ENCODE measurements at regions not wholly inside any gene's neighbourhood (a gene's known extent, or its start where the extent isn't known, plus 50 kb on each side); places are given as distances from the start of the nearest gene placed in this dataset.

GRCh38 chr13:64626105-64626504 lies 2604.0 kb downstream of the PCDH9 start:
- POLR2A ChIA-PET = no interaction called here
- H3K4me3 Mint-ChIP-seq = no peak overlapping the region

GRCh38 chr13:64617231-64617630 lies 2612.9 kb downstream of the PCDH9 start:
- no peak overlapping the region for H3K27ac Mint-ChIP-seq
- ChIA-PET CTCF (no interaction called here), POLR2A (no interaction called here)
- H3K4me3 Mint-ChIP-seq = no peak overlapping the region
- ATAC-seq (no peak), DNase-seq (ENCODE audit: low spot score) (no peak)
- H3K9me3 Mint-ChIP-seq = peaks cover 4% of the 10 kb centered on the region; the same call in 1 of the 2 replicates
- H3K4me1 Mint-ChIP-seq = no peaks in the 10 kb centered on the region
- no peaks in the 10 kb centered on the region for H3K36me3 Mint-ChIP-seq
- H3K27me3 Mint-ChIP-seq (ENCODE audit: low read depth) = no peaks in the 10 kb centered on the region
- TF ChIP-seq MAX (CRISPR knock-in tag; IDR thresholded peaks at IDR 0.05) (no peak), E2F4 (CRISPR knock-in tag; IDR thresholded peaks at IDR 0.05; ENCODE audit: borderline replicate concordance, low read depth) (no peak), TCF7 (CRISPR knock-in tag; IDR thresholded peaks at IDR 0.05; ENCODE audit: low read depth) (no peak), MLX (CRISPR knock-in tag; IDR thresholded peaks at IDR 0.05) (no peak), OVOL2 (CRISPR knock-in tag; IDR thresholded peaks at IDR 0.05; ENCODE audit: borderline replicate concordance) (no peak), NR3C1 (CRISPR knock-in tag; conservative IDR thresholded peaks at IDR 0.05; ENCODE audit: low read depth) (no peak), E2F5 (CRISPR knock-in tag; IDR thresholded peaks at IDR 0.05) (no peak), ZBTB43 (CRISPR knock-in tag; IDR thresholded peaks at IDR 0.05) (no peak), ETV6 (CRISPR knock-in tag; IDR thresholded peaks at IDR 0.05) (no peak), ATF2 (CRISPR knock-in tag; IDR thresholded peaks at IDR 0.05; ENCODE audit: borderline replicate concordance, low read depth) (no peak), NFE2L1 (CRISPR knock-in tag; IDR thresholded peaks at IDR 0.05) (no peak)

More at GRCh38 chr13:64626105-64626504, 2604.0 kb downstream of the PCDH9 start:
- H3K36me3 Mint-ChIP-seq = no peaks in the 10 kb centered on the region
- H3K27me3 Mint-ChIP-seq (ENCODE audit: low read depth) = no peaks in the 10 kb centered on the region
- no peak overlapping the region for H3K27ac Mint-ChIP-seq
- CTCF ChIA-PET = no interaction called here
- TF ChIP-seq ZBTB43 (CRISPR knock-in tag; IDR thresholded peaks at IDR 0.05) = no peak
- TF ChIP-seq SMAD4 (CRISPR knock-in tag; IDR thresholded peaks at IDR 0.05) = no peak
- no peak for TF ChIP-seq TCF7 (CRISPR knock-in tag; IDR thresholded peaks at IDR 0.05; ENCODE audit: low read depth)
- TF ChIP-seq FOXP1 (CRISPR knock-in tag; IDR thresholded peaks at IDR 0.05; ENCODE audit: borderline replicate concordance) = no peak
- TF ChIP-seq E2F4 (CRISPR knock-in tag; IDR thresholded peaks at IDR 0.05; ENCODE audit: borderline replicate concordance, low read depth) = no peak
- TF ChIP-seq ATF1 (CRISPR knock-in tag; IDR thresholded peaks at IDR 0.05) = no peak
- TF ChIP-seq ERG (CRISPR knock-in tag; IDR thresholded peaks at IDR 0.05) = no peak
- no peak for TF ChIP-seq ZMAT4 (CRISPR knock-in tag; IDR thresholded peaks at IDR 0.05)
- no peak for TF ChIP-seq GTF2I (CRISPR knock-in tag; conservative IDR thresholded peaks at IDR 0.05)
- TF ChIP-seq ZBTB21 (CRISPR knock-in tag; IDR thresholded peaks at IDR 0.05; ENCODE audit: borderline replicate concordance) = no peak
- TF ChIP-seq OVOL2 (CRISPR knock-in tag; IDR thresholded peaks at IDR 0.05; ENCODE audit: borderline replicate concordance) = no peak
- TF ChIP-seq SP1 (CRISPR knock-in tag; conservative IDR thresholded peaks at IDR 0.05) = no peak
- no peak for TF ChIP-seq IRF1 (CRISPR knock-in tag; IDR thresholded peaks at IDR 0.05)
- TF ChIP-seq NFE2L1 (CRISPR knock-in tag; IDR thresholded peaks at IDR 0.05) = no peak
- ATAC-seq = no peak
- H3K9me3 Mint-ChIP-seq = no peaks in the 10 kb centered on the region; the same call in 1 of the 2 replicates
- H3K4me1 Mint-ChIP-seq = peaks cover 26% of the 10 kb centered on the region
- DNase-seq (ENCODE audit: low spot score) = no peak
